H9 (cell line): ENCODE measurements at regions not wholly inside any gene's neighbourhood (a gene's known extent, or its start where the extent isn't known, plus 50 kb on each side); places are given as distances from the start of the nearest gene placed in this dataset.

Experiments used
- DNase-seq: peaks from one replicate; pipeline ENCODE4 v3.0.0-alpha.2; 2017
- H2AFZ ChIP-seq: one replicate; pipeline ENCODE4 v1.6.1; 2013; ENCODE audit warnings: mild to moderate bottlenecking, low read length, control low read depth, moderate library complexity
- H2AK5ac ChIP-seq: 2 replicates; pipeline ENCODE4 v1.6.1; 2013; ENCODE audit warnings: low read length, control low read depth, mixed read lengths; ENCODE audit not compliant: insufficient read length
- H2BK120ac ChIP-seq: one replicate; pipeline ENCODE4 v1.6.1; 2013; ENCODE audit warnings: low read depth, mild to moderate bottlenecking, low read length, control low read depth, inconsistent platforms; ENCODE audit not compliant: poor library complexity, severe bottlenecking
- H2BK12ac ChIP-seq: 2 replicates; pipeline ENCODE4 v1.6.1; 2013; ENCODE audit warnings: low read length, control low read depth, mixed read lengths, low read depth; ENCODE audit not compliant: insufficient read length
- H2BK15ac ChIP-seq: 2 replicates; pipeline ENCODE4 v1.6.1; 2013; ENCODE audit warnings: low read depth, low read length, control low read depth
- H2BK20ac ChIP-seq: one replicate; pipeline ENCODE4 v1.6.1; 2013; ENCODE audit warnings: low read depth, mild to moderate bottlenecking, low read length, control low read depth, inconsistent platforms; ENCODE audit not compliant: poor library complexity, severe bottlenecking
- H2BK5ac ChIP-seq: 2 replicates; pipeline ENCODE4 v1.6.1; 2013; ENCODE audit warnings: low read length, control low read depth, mixed read lengths; ENCODE audit not compliant: insufficient read length
- H3K14ac ChIP-seq: 2 replicates; pipeline ENCODE4 v1.6.1; 2013; ENCODE audit warnings: low read length, control low read depth; ENCODE audit not compliant: insufficient read depth
- H3K18ac ChIP-seq: 2 replicates; pipeline ENCODE4 v1.6.1; 2013; ENCODE audit warnings: low read depth, mild to moderate bottlenecking, mixed read lengths, low read length, control low read depth; ENCODE audit not compliant: insufficient read length
- H3K23ac ChIP-seq: 2 replicates; pipeline ENCODE4 v1.6.1; 2013; ENCODE audit warnings: low read length, control low read depth, mixed read lengths, low read depth; ENCODE audit not compliant: insufficient read length
- H3K23me2 ChIP-seq: 2 replicates; pipeline ENCODE4 v1.6.1; 2013; ENCODE audit warnings: low read depth, mild to moderate bottlenecking, mixed read lengths, low read length, control low read depth; ENCODE audit not compliant: insufficient read length, poor library complexity, severe bottlenecking
- H3K27ac ChIP-seq: 2 replicates; pipeline ENCODE4 v1.5.1; 2013; ENCODE audit warnings: low read length, control low read depth, mixed read lengths, low read depth; ENCODE audit not compliant: insufficient read length
- H3K27me3 ChIP-seq: 2 replicates; pipeline ENCODE4 v1.6.1; 2013; ENCODE audit warnings: low read length, control low read depth, inconsistent platforms; ENCODE audit not compliant: insufficient read depth
- H3K4ac ChIP-seq: 2 replicates; pipeline ENCODE4 v1.6.1; 2013; ENCODE audit warnings: low read depth, mild to moderate bottlenecking, control low read depth, inconsistent platforms, low read length, moderate library complexity
- H3K4me1 ChIP-seq: 2 replicates; pipeline ENCODE4 v1.6.1; 2013; ENCODE audit warnings: low read length, control low read depth, inconsistent platforms; ENCODE audit not compliant: insufficient read depth
- H3K4me2 ChIP-seq: 2 replicates; pipeline ENCODE4 v1.6.1; 2013; ENCODE audit warnings: low read length, control low read depth, mixed read lengths; ENCODE audit not compliant: insufficient read length, insufficient read depth
- H3K56ac ChIP-seq: 2 replicates; pipeline ENCODE4 v1.6.1; 2013; ENCODE audit warnings: low read depth, mild to moderate bottlenecking, mixed read lengths, low read length, control low read depth; ENCODE audit not compliant: insufficient read length
- H3K79me1 ChIP-seq: 2 replicates; pipeline ENCODE4 v1.6.1; 2013; ENCODE audit warnings: low read depth, mild to moderate bottlenecking, moderate library complexity, low read length, control low read depth, inconsistent platforms; ENCODE audit not compliant: insufficient read depth, poor library complexity, severe bottlenecking
- H3K79me2 ChIP-seq: 2 replicates; pipeline ENCODE4 v1.6.1; 2013; ENCODE audit warnings: low read length, control low read depth, inconsistent platforms; ENCODE audit not compliant: insufficient read depth
- H3K9ac ChIP-seq: 2 replicates; pipeline ENCODE4 v1.6.1; 2013; ENCODE audit warnings: low read length, control low read depth, mixed read lengths; ENCODE audit not compliant: insufficient read length; ENCODE audit errors: extremely low read depth
- H3K9me3 ChIP-seq: one replicate; pipeline ENCODE4 v1.6.1; 2013; ENCODE audit warnings: low read depth, low read length, inconsistent platforms; ENCODE audit not compliant: control insufficient read depth
- H3T11ph ChIP-seq: one replicate; pipeline ENCODE4 v1.6.1; 2013; ENCODE audit warnings: mild to moderate bottlenecking, low read length, control low read depth, inconsistent platforms
- H4K20me1 ChIP-seq: one replicate; pipeline ENCODE4 v1.6.1; 2013; ENCODE audit not compliant: control insufficient read depth, insufficient read length, insufficient read depth
- H4K5ac ChIP-seq: 2 replicates; pipeline ENCODE4 v1.6.1; 2013; ENCODE audit warnings: low read depth, mild to moderate bottlenecking, mixed read lengths, low read length, control low read depth; ENCODE audit not compliant: insufficient read length
- H4K8ac ChIP-seq: replicated peaks from 2 replicates; pipeline ENCODE4 v1.6.1; 2013; ENCODE audit warnings: low read length, control low read depth, mixed read lengths, low read depth; ENCODE audit not compliant: insufficient read length
- H4K91ac ChIP-seq: 2 replicates; pipeline ENCODE4 v1.6.1; 2013; ENCODE audit warnings: low read depth, mild to moderate bottlenecking, moderate library complexity, mixed read lengths, low read length, control low read depth; ENCODE audit not compliant: insufficient read length
- H3K27ac Mint-ChIP-seq, 3 experiments: 2 replicates in 2 of 3; 3 replicates in 1 of 3; pipeline ENCODE4 v1.8.0; 2020 to 2021; ENCODE audit warnings: mixed read lengths in 3 of 3, mild to moderate bottlenecking in 1 of 3, moderate library complexity in 1 of 3
- H3K27me3 Mint-ChIP-seq: 2 replicates; pipeline ENCODE4 v1.8.0; 2021; ENCODE audit warnings: low read depth, mild to moderate bottlenecking, moderate library complexity, mixed read lengths
- H3K36me3 Mint-ChIP-seq, 3 experiments: 2 replicates in 2 of 3; 3 replicates in 1 of 3; pipeline ENCODE4 v1.8.0; 2020 to 2021; ENCODE audit warnings: low read depth in 3 of 3, mixed read lengths in 3 of 3; ENCODE audit not compliant: insufficient read depth in 1 of 3
- H3K4me1 Mint-ChIP-seq, 2 experiments: 2 replicates each; pipeline ENCODE4 v1.8.0; 2020; ENCODE audit warnings: mixed read lengths in 2 of 2
- H3K4me3 Mint-ChIP-seq, 2 experiments: 2 replicates in 1 of 2; 3 replicates in 1 of 2; pipeline ENCODE4 v1.8.0; 2020 to 2021; ENCODE audit warnings: mild to moderate bottlenecking in 2 of 2, mixed read lengths in 2 of 2, moderate library complexity in 1 of 2
- H3K9me3 Mint-ChIP-seq, 2 experiments: 2 replicates in 1 of 2; 3 replicates in 1 of 2; pipeline ENCODE4 v1.8.0; 2020; ENCODE audit warnings: mild to moderate bottlenecking in 2 of 2, mixed read lengths in 2 of 2, moderate library complexity in 1 of 2
- WGBS: extraction: QIAGEN DNeasy Blood & Tissue Kit; methylation state at CpG from one replicate; pipeline ENCODE4 v1.1.7; 2013; ENCODE audit warnings: missing lambda C conversion rate, low lambda C conversion rate, mixed read lengths; ENCODE audit not compliant: insufficient read length; ENCODE audit errors: extremely low coverage; 5-methylcytosine and 5-hydroxymethylcytosine counted together
- TF ChIP-seq, protein P1 (sequence below): fragments of 200-600 bp; sonication (generic); conservative IDR thresholded peaks from 3 replicates; pipeline ENCODE4 v1.8.0; 2021; ENCODE audit warnings: antibody characterized with exemption, mild to moderate bottlenecking

DNA sequence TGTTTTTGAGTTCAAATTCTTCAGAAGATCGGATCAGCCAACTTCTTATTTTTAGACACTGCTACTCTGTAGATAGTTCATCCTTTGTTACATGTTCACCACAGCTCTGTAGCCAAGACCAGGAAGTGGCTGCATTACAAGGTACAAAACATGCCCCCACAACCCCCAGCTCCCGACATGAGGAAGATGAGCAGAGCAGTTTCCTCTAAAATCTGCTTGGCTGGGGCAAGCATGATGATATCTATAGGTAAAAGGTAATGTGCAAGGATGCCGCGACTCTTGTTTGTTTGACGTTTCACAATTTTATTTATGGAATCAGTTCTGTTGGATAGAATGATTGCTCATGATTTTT lies 126.5 kb upstream of the GRM7 start:
- Histone ChIP-seq H4K5ac (no peak overlapping the region), H2AFZ (no peak overlapping the region), H3K4ac (no peak overlapping the region), H3K56ac (no peak overlapping the region), H3K27me3 (no peaks in the 10 kb centered on the region), H3K9me3 (no peaks in the 10 kb centered on the region), H3K23ac (no peak overlapping the region), H3T11ph (no peak overlapping the region), H2BK12ac (no peak overlapping the region), H3K14ac (no peak overlapping the region), H2BK15ac (no peak overlapping the region), H3K79me2 (no peaks in the 10 kb centered on the region), H3K23me2 (no peaks in the 10 kb centered on the region), H2BK120ac (no peak overlapping the region), H4K91ac (no peak overlapping the region), H2AK5ac (no peak overlapping the region), H3K27ac (no peak overlapping the region), H3K4me1 (no peaks in the 10 kb centered on the region; the same call in 1 of the 2 replicates), H3K79me1 (no peaks in the 10 kb centered on the region), H2BK5ac (no peak overlapping the region), H4K8ac (no peak overlapping the region), H3K9ac (no peak overlapping the region), H2BK20ac (no peak overlapping the region), H3K18ac (no peak overlapping the region), H4K20me1 (no peaks in the 10 kb centered on the region), H3K4me2 (no peak overlapping the region)
- DNase-seq = no peak
- no CpG with 5 or more reads among the region's 5 CpGs for WGBS
- Mint-ChIP-seq H3K27ac (no peak overlapping the region), H3K4me3 (no peak overlapping the region), H3K36me3 (peaks cover 0 to 2% (median 0%) of the 10 kb centered on the region in 3 experiments; a peak in 1 of 7 replicates), H3K4me1 (peaks cover 5% of the 10 kb centered on the region in 2 experiments), H3K27me3 (no peaks in the 10 kb centered on the region), H3K9me3 (no peaks in the 10 kb centered on the region; a peak in 1 of 5 replicates)
- TF ChIP-seq, protein P1, sequence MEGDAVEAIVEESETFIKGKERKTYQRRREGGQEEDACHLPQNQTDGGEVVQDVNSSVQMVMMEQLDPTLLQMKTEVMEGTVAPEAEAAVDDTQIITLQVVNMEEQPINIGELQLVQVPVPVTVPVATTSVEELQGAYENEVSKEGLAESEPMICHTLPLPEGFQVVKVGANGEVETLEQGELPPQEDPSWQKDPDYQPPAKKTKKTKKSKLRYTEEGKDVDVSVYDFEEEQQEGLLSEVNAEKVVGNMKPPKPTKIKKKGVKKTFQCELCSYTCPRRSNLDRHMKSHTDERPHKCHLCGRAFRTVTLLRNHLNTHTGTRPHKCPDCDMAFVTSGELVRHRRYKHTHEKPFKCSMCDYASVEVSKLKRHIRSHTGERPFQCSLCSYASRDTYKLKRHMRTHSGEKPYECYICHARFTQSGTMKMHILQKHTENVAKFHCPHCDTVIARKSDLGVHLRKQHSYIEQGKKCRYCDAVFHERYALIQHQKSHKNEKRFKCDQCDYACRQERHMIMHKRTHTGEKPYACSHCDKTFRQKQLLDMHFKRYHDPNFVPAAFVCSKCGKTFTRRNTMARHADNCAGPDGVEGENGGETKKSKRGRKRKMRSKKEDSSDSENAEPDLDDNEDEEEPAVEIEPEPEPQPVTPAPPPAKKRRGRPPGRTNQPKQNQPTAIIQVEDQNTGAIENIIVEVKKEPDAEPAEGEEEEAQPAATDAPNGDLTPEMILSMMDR = no peak
